ENCODE measurements at regions not wholly inside any gene's neighbourhood (a gene's known extent, or its start where the extent isn't known, plus 50 kb on each side); places are given as distances from the start of the nearest gene placed in this dataset.

Small RNA genes lying in the stretch of these regions (small RNA-seq; reads per million reads assigned to genes)
- gene RF00017 = 0 reads per million in 3 experiments

Measured in neural cell (in vitro differentiated cells).